Endothelial cell of umbilical vein (primary cell): ENCODE measurements at regions not wholly inside any gene's neighbourhood (a gene's known extent, or its start where the extent isn't known, plus 50 kb on each side); places are given as distances from the start of the nearest gene placed in this dataset.
"Not testable (repeated sequence)": the region's sequence is repeated elsewhere in the genome, so short reads cannot be mapped to it uniquely, and the experiment has no call there.

ENCODE experiments used
- BruUV-seq: library from RNA; stranded (reverse); fragments of 400-500 nt; replicated peaks from 2 replicates; lab custom pipeline; 2021; lab: Mats Ljungman, UMichigan
- CTCF ChIA-PET: fragments of 300-600, 350-600 bp; sonication (Branson Sonifier 250); formaldehyde crosslinking; loops from one replicate; lab custom pipeline; 2021; ENCODE audit warnings: antibody characterized with exemption, inconsistent platforms; lab: Charles Lee
- POLR2A ChIA-PET: fragments of 300-600, 350-600 bp; sonication (Branson Sonifier 250); formaldehyde crosslinking; loops from one replicate; lab custom pipeline; 2021; ENCODE audit warnings: antibody characterized with exemption, inconsistent platforms; lab: Charles Lee
- DNase-seq: peaks from one replicate; pipeline ENCODE4 v3.0.0-alpha.2; 2011; ENCODE audit warnings: low read depth, low spot score
- FAIRE-seq: peaks from 2 replicates; lab custom pipeline; 2011; peaks lifted over from hg19 to GRCh38; lab: Jason Lieb, UNC
- H2AFZ ChIP-seq: 2 replicates; pipeline ENCODE4 v1.6.0; 2012; ENCODE audit warnings: low read depth, low read length, control low read depth, inconsistent platforms
- H3K27ac ChIP-seq: 2 replicates; pipeline ENCODE4 v1.5.1; 2011; ENCODE audit warnings: low read depth, mild to moderate bottlenecking, control low read depth, low read length, moderate library complexity; ENCODE audit not compliant: insufficient read depth
- H3K27me3 ChIP-seq, 2 experiments: 2 replicates each; pipeline versions ENCODE4 v1.6.0 to v1.6.1; 2011; ENCODE audit warnings: low read length in 2 of 2, mixed read lengths in 1 of 2; ENCODE audit not compliant: control insufficient read depth in 2 of 2, insufficient read depth in 2 of 2
- H3K36me3 ChIP-seq, 2 experiments: 2 replicates in 1 of 2; 3 replicates in 1 of 2; pipeline ENCODE4 v1.5.1; 2011; ENCODE audit warnings: low read length in 2 of 2, mild to moderate bottlenecking in 1 of 2, moderate library complexity in 1 of 2; ENCODE audit not compliant: control insufficient read depth in 2 of 2, insufficient read depth in 2 of 2; ENCODE audit errors: extremely low read depth in 1 of 2
- H3K4me1 ChIP-seq: 3 replicates; pipeline ENCODE4 v1.5.1; 2011; ENCODE audit warnings: mild to moderate bottlenecking, low read length; ENCODE audit not compliant: control insufficient read depth, insufficient read depth; ENCODE audit errors: extremely low read depth
- H3K4me2 ChIP-seq: 2 replicates; pipeline ENCODE4 v1.6.1; 2011; ENCODE audit warnings: low read length, control low read depth, mixed read lengths; ENCODE audit not compliant: insufficient read depth
- H3K4me3 ChIP-seq, 3 experiments: fragments of 200-600 bp in 1 of 3; sonication (generic), shearing (Covaris generic) in 1 of 3; replicated peaks in 1 of 3; 2 replicates each; pipeline ENCODE4 v1.5.1; 2011 to 2016; ENCODE audit warnings: control low read depth in 3 of 3, low read length in 3 of 3, mild to moderate bottlenecking in 2 of 3, inconsistent platforms in 1 of 3, low read depth in 1 of 3, moderate library complexity in 1 of 3; ENCODE audit not compliant: insufficient read depth in 1 of 3
- H3K79me2 ChIP-seq: 2 replicates; pipeline ENCODE4 v1.6.0; 2012; ENCODE audit warnings: low read length, inconsistent platforms; ENCODE audit not compliant: control insufficient read depth, insufficient read depth
- H3K9ac ChIP-seq: replicated peaks from 2 replicates; pipeline ENCODE3; 2011; ENCODE audit warnings: low read length, control low read depth; ENCODE audit not compliant: insufficient read depth; ENCODE audit errors: extremely low read depth
- H3K9me1 ChIP-seq: replicated peaks from 3 replicates; pipeline ENCODE4 v1.6.0; 2011; ENCODE audit warnings: mild to moderate bottlenecking, low read length; ENCODE audit not compliant: control insufficient read depth, insufficient read depth; ENCODE audit errors: extremely low read depth
- H3K9me3 ChIP-seq: replicated peaks from 2 replicates; pipeline ENCODE4 v1.5.1; 2012; ENCODE audit warnings: low read length, inconsistent platforms; ENCODE audit not compliant: control insufficient read depth, insufficient read depth
- H4K20me1 ChIP-seq: replicated peaks from 2 replicates; pipeline ENCODE3; 2011; ENCODE audit warnings: mild to moderate bottlenecking, low read length; ENCODE audit not compliant: control insufficient read depth, insufficient read depth; ENCODE audit errors: extremely low read depth
- EZH2 ChIP-seq: IDR thresholded peaks from 2 replicates; pipeline ENCODE4 v1.6.1; 2012; ENCODE audit warnings: borderline replicate concordance, low read depth, mild to moderate bottlenecking, moderate library complexity, low read length, inconsistent platforms; ENCODE audit not compliant: severe bottlenecking
- FOS ChIP-seq: IDR thresholded peaks from 2 replicates; pipeline ENCODE4 v1.6.1; 2011; ENCODE audit warnings: mild to moderate bottlenecking, low read length, moderate library complexity, borderline replicate concordance; ENCODE audit not compliant: insufficient read depth
- GATA2 ChIP-seq: IDR thresholded peaks from 2 replicates; pipeline ENCODE4 v1.7.0; 2011; ENCODE audit warnings: low read depth, mild to moderate bottlenecking, moderate library complexity, mixed read lengths, low read length; ENCODE audit not compliant: insufficient read length, insufficient read depth
- JUN ChIP-seq: IDR thresholded peaks from 2 replicates; pipeline ENCODE4 v1.6.1; 2011; ENCODE audit warnings: borderline replicate concordance, low read depth; ENCODE audit not compliant: insufficient read length, insufficient read depth
- MYC ChIP-seq: IDR thresholded peaks from one replicate; pipeline ENCODE4 v1.6.1; 2011; ENCODE audit warnings: mild to moderate bottlenecking, low read depth, low read length
- POLR2A ChIP-seq: IDR thresholded peaks from 2 replicates; pipeline ENCODE4 v1.6.1; 2012; ENCODE audit warnings: low read depth, mild to moderate bottlenecking, control low read depth, low read length
- POLR2AphosphoS5 ChIP-seq: IDR thresholded peaks from 2 replicates; pipeline ENCODE4 v1.6.1; 2012; ENCODE audit warnings: low read depth, mild to moderate bottlenecking, control low read depth, low read length, moderate library complexity; ENCODE audit not compliant: insufficient read depth
- dilution Hi-C: fragments of 300-500 bp; cut with MboI; formaldehyde crosslinking; loops from one replicate; pipeline ENCODE4 v1.15.0; 2019; ENCODE audit warnings: low sequenced_read_pairs; ENCODE audit not compliant: extremely low pct_ligation_motif_present
- intact Hi-C: fragments of 100-400 bp; cut with micrococcal nuclease; formaldehyde crosslinking; loops from one replicate; pipeline ENCODE4 v1.10.0; 2022
- TF ChIP-seq, protein P1 (sequence below): IDR thresholded peaks from 2 replicates; pipeline ENCODE4 v1.6.1; 2011; ENCODE audit not compliant: insufficient read depth, insufficient read length
- TF ChIP-seq, protein P2 (sequence below), 2 donors: IDR thresholded peaks; 1 replicate in 1 of 2; 2 replicates in 1 of 2; pipeline ENCODE4 v1.5.1; 2011; ENCODE audit warnings: low read length in 2 of 2, mild to moderate bottlenecking in 2 of 2, moderate library complexity in 2 of 2, control low read depth in 1 of 2, inconsistent platforms in 1 of 2, low read depth in 1 of 2; ENCODE audit not compliant: insufficient read depth in 1 of 2; ENCODE audit errors: extremely low read depth in 1 of 2

GRCh38 chr19:31483226-31483857 is 134.1 kb upstream of the TSHZ3 start:
- POLR2A ChIA-PET: no interaction called here
- Histone ChIP-seq H3K9me3 (no peaks in the 10 kb centered on the region), H4K20me1 (no peaks in the 10 kb centered on the region), H2AFZ (no peak overlapping the region), H3K9me1 (no peaks in the 10 kb centered on the region), H3K4me3 (no peak overlapping the region), H3K27ac (no peak overlapping the region), H3K4me1 (no peaks in the 10 kb centered on the region), H3K79me2 (no peaks in the 10 kb centered on the region), H3K4me2 (no peak overlapping the region), H3K9ac (no peak overlapping the region), H3K27me3 (no peaks in the 10 kb centered on the region), H3K36me3 (no peaks in the 10 kb centered on the region)
- intact Hi-C loops: no loop called here
- CTCF ChIA-PET: no interaction called here
- FAIRE-seq (no peak), DNase-seq (no peak)
- no TSS peak for BruUV-seq
- TF ChIP-seq EZH2 (no peak), POLR2AphosphoS5 (no peak), MYC (no peak), GATA2 (no peak), JUN (no peak), FOS (no peak), POLR2A (no peak)
- TF ChIP-seq, protein P1, sequence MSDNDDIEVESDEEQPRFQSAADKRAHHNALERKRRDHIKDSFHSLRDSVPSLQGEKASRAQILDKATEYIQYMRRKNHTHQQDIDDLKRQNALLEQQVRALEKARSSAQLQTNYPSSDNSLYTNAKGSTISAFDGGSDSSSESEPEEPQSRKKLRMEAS: no peak
- TF ChIP-seq, protein P2, sequence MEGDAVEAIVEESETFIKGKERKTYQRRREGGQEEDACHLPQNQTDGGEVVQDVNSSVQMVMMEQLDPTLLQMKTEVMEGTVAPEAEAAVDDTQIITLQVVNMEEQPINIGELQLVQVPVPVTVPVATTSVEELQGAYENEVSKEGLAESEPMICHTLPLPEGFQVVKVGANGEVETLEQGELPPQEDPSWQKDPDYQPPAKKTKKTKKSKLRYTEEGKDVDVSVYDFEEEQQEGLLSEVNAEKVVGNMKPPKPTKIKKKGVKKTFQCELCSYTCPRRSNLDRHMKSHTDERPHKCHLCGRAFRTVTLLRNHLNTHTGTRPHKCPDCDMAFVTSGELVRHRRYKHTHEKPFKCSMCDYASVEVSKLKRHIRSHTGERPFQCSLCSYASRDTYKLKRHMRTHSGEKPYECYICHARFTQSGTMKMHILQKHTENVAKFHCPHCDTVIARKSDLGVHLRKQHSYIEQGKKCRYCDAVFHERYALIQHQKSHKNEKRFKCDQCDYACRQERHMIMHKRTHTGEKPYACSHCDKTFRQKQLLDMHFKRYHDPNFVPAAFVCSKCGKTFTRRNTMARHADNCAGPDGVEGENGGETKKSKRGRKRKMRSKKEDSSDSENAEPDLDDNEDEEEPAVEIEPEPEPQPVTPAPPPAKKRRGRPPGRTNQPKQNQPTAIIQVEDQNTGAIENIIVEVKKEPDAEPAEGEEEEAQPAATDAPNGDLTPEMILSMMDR (IDR thresholded peaks at IDR 0.05; ENCODE audit: extremely low read depth in 1 of 2, insufficient read depth in 1 of 2, low read depth in 1 of 2, low read length in 2 of 2): no peak
- dilution Hi-C loops: no loop called here

DNA sequence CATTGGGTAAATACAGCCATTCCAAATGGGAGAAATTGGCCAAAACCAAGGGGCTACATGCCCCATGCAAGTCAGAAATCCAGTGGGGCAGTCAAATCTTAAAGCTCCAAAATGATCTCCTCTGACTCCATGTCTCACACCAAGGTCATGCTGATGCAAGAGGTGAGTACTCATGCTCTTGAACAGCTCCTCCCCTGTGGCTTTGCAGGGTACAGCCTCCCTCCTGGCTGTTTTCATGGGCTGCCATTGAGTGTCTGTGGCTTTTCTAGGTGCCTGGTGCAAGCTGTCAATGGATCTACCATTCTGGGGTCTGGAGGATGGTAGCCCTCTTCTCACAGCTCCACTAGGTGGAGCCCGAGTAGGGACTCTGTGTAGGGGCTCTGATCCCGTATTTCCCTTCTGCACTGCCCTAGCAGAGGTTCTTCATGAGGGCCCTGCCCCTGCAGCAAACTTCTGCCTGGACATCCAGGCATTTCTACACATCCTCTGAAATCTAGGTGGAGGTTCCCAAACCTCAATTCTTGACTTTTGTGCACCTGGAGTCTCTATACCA is 135.7 kb upstream of the TSHZ3 start:
- dilution Hi-C loops, H2AFZ ChIP-seq, POLR2A ChIA-PET, BruUV-seq, FAIRE-seq, H3K4me1 ChIP-seq, H3K27ac ChIP-seq, H3K27me3 ChIP-seq, H4K20me1 ChIP-seq, H3K9ac ChIP-seq, intact Hi-C loops, H3K36me3 ChIP-seq, H3K79me2 ChIP-seq, H3K9me3 ChIP-seq, H3K9me1 ChIP-seq, H3K4me2 ChIP-seq, DNase-seq, H3K4me3 ChIP-seq, CTCF ChIA-PET: not testable (repeated sequence)
